SK-N-SH (cell line): ENCODE measurements at regions not wholly inside any gene's neighbourhood (a gene's known extent, or its start where the extent isn't known, plus 50 kb on each side); places are given as distances from the start of the nearest gene placed in this dataset.

Experiments used
- CHD2 ChIP-seq: fragments of 150-350 bp; IDR thresholded peaks from 2 replicates; pipeline ENCODE4 v1.6.1; 2018; ENCODE audit warnings: low read length; ENCODE audit not compliant: partially characterized antibody
- CTCF ChIP-seq: fragments of 200-600 bp; sonication (generic); IDR thresholded peaks from 2 replicates; pipeline ENCODE4 v1.6.1; 2017; ENCODE audit warnings: antibody characterized with exemption, mild to moderate bottlenecking, moderate library complexity
- GABPA ChIP-seq: IDR thresholded peaks from 2 replicates; pipeline ENCODE4 v1.4.0; 2012; ENCODE audit warnings: low read depth, mild to moderate bottlenecking
- MEF2A ChIP-seq: IDR thresholded peaks from 2 replicates; pipeline ENCODE4 v1.4.0; 2012; ENCODE audit warnings: low read depth, borderline replicate concordance
- TEAD4 ChIP-seq: IDR thresholded peaks from 2 replicates; pipeline ENCODE4 v1.4.0; 2012; ENCODE audit warnings: mild to moderate bottlenecking, borderline replicate concordance; ENCODE audit not compliant: insufficient read depth
- YY1 ChIP-seq: IDR thresholded peaks from 2 replicates; pipeline ENCODE4 v1.4.0; 2012; ENCODE audit warnings: low read depth, mild to moderate bottlenecking

GRCh38 chr13:36758345-36758744 lies 60.7 kb upstream of the RFXAP start:
- TF ChIP-seq MEF2A, result no peak
- TF ChIP-seq CTCF, result no peak
- TF ChIP-seq TEAD4, result no peak
- no peak for TF ChIP-seq GABPA
- no peak for TF ChIP-seq CHD2
- no peak for TF ChIP-seq YY1
